A673 (cell line): ENCODE measurements at regions not wholly inside any gene's neighbourhood (a gene's known extent, or its start where the extent isn't known, plus 50 kb on each side); places are given as distances from the start of the nearest gene placed in this dataset.

Source experiments
- CTCF ChIP-seq: fragments of 300-800, 200-600 bp; sonication (generic); conservative IDR thresholded peaks from 2 replicates; pipeline ENCODE4 v1.5.1; 2017; ENCODE audit warnings: low read depth, mild to moderate bottlenecking, antibody characterized with exemption, low read length, moderate library complexity, mixed read lengths
- EZH2 ChIP-seq: fragments of 200-600 bp; sonication (generic); IDR thresholded peaks from 2 replicates; pipeline ENCODE4 v1.6.1; 2017; ENCODE audit warnings: borderline replicate concordance, low read depth, mild to moderate bottlenecking, mixed read lengths, antibody characterized with exemption, low read length; ENCODE audit not compliant: poor library complexity, severe bottlenecking

- TF ChIP-seq CTCF (no peak), EZH2 (no peak)
Observed at GRCh38 chr14:83908419-83908818, 1621.5 kb upstream of the FLRT2 start.
